HG03108 (cell line): ENCODE measurements at regions not wholly inside any gene's neighbourhood (a gene's known extent, or its start where the extent isn't known, plus 50 kb on each side); places are given as distances from the start of the nearest gene placed in this dataset.

ENCODE experiments used
- ATAC-seq: cut with Tn5 transposase; IDR thresholded peaks from one replicate; pipeline ENCODE4 v1.9.1; 2021; ENCODE audit warnings: moderate library complexity; ENCODE audit not compliant: unreplicated experiment

GRCh38 chr5:167593329-167594060, 698.0 kb upstream of the WWC1 start:
- no peak for ATAC-seq

- ATAC-seq = no peak
These were observed 697.4 kb upstream of the WWC1 start for GRCh38 chr5:167594061-167594435.

DNA sequence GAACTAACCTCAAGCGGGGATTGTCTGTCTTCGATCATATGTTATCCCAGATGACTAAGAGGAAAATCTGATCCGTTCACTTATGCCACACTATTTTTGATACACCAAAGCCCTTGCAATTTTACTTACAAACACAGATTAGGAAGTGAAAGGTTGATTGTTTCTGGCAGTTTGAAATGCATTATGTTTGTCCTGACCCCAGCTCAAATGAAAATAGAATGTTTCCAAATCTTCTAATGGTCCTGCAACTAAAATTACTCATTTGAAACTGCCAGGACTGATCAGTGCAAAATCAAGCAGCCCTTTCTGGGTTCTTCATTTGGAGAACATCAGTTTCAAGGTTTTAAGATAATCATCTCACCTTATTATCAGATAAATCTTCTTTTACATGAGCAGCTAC, 696.7 kb upstream of the WWC1 start:
- ATAC-seq = no peak

DNA sequence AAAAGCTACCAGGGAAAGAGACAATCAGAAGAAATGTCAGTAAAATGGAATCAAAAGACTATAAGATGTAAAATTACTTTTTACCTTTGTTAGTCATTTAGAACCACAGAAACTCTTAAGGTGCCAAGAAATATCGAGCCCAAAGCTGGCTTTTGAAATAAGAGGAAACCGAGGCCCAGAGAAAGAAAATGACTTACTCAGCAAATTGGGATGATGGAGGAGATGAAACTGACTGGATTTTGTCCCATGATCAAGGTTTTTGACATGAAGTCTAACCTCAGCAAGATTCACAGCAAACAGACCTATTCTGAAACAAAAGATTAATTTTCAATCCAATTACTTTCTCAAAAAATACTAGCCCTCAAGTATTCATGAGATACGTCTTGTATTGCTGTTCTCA, 696.2 kb upstream of the WWC1 start:
- no peak for ATAC-seq

GRCh38 chr5:167598166-167598565, 693.3 kb upstream of the WWC1 start:
- ATAC-seq = no peak

GRCh38 chr5:167602067-167602466, 689.4 kb upstream of the WWC1 start:
- ATAC-seq = no peak

GRCh38 chr5:167603135-167603534, 688.3 kb upstream of the WWC1 start:
- no peak for ATAC-seq

- no peak for ATAC-seq
These were observed 682.8 kb upstream of the WWC1 start for GRCh38 chr5:167608390-167609272.

DNA sequence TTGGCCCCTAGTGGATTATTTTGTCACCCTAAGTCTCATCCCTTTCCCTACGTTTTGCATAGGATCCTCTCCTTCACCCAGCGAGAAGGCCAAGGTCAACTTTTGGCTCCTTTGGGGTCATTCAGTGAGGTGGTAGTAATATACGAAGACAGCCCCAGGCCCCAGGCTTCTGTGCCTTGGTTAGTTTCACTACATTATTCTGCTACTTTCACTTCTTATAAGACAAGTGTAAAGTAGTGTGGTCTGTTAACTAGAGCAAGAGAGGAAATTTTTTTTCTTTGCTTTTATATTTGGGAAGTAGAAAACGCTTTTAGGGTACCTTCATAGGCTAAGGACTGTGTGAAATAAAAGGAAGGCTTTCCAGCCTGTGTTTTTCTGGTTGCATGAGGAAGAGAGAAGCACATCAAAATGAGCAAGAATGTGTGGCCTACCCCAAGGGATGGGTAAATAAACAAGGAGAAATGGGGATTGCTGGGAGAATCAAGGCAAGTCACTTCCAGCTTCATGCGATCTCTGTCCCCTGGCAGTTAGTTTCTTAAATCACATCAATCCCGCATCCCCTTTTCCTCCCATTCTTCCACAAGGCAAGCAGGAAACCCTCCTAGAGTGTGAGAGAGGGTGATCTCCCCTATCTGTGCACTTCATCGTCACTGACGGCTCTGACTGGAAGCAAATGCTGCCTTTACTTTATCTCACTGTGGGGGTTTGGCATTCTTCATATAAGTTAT, 677.0 kb upstream of the WWC1 start:
- no peak for ATAC-seq

DNA sequence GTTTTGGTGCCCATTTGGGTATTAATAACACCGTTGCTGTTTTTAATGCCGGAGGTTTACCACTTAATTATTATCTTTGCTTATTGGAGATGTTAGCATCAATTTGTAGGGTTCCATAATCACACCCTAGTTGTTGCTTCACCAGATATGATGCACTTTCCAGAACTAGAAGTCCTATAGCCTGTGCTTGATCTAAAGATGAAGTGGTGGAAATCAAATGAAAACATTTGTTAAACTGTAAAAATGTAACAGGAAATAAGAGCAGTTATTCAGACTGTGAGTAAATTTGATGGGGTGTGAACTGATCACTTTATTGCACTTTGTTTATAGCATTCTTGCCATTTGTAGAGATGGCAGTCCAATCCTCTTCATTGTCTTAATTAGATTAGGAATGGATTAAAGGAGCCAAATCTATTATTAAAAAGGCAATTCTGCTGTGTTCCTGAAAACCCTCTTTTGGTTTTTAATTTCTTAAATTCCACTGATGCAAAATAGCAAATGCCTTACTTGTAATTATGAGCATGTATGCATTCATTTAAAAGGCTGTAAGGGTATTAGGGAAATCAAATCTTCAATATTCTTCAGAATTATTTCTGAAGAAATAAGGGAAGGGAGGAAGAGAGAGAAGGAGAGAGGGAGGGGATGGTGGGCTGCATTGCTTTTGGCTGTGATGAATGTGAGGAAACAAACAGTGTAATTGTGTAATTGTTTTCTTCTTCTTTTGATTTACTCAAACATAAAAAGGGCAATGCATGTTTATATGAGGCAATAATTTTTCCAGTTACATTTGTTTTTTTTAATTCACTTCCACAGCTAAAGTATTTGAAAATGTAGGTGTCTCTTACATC, 675.2 kb upstream of the WWC1 start:
- no peak for ATAC-seq

- ATAC-seq = no peak
These were observed 668.1 kb upstream of the WWC1 start for GRCh38 chr5:167623354-167623753.

DNA sequence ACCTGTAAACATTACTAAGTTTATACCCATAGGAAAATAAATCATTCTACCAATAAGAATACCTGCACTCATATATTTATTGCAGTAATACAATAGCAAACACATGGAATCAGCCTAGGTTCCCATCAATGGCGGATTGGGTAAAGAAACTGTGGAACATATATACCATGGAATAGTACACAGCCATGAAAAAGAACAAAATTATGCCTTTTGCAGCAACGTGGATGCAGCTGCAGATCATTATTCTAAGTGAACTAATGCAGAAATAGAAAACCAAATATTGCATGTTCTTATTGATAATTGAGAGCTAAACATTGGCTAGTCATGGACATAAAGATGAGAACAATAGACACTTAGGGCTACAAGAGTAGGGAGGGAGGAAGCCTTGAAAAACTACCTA, 667.4 kb upstream of the WWC1 start:
- no peak for ATAC-seq

- no peak for ATAC-seq
These were observed 664.9 kb upstream of the WWC1 start for GRCh38 chr5:167626341-167627123.

- no peak for ATAC-seq
These were observed 661.8 kb upstream of the WWC1 start for GRCh38 chr5:167629634-167630033.

GRCh38 chr5:167631191-167631590, 660.3 kb upstream of the WWC1 start:
- ATAC-seq = no peak

DNA sequence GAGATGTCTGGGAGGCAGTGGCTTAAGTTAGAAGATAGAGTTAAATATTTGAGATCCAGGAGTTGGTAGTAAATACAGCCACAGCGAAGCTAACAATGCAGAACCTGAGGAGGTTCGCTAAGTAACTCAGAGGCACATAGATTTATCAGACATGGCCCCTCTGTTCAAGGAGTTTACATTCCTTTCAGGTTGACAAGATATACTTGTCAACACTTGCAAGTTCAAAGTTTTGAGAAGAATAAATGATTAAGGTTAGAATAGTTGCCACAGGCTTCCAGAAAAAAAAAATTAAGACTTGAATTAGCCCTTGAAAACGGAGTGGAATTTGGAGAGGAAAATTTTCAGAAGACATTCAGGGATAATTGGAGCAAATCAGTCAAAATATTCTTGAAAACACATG, 658.3 kb upstream of the WWC1 start:
- ATAC-seq = no peak

GRCh38 chr5:167633931-167634341, 657.5 kb upstream of the WWC1 start:
- ATAC-seq = no peak

- no peak for ATAC-seq
These were observed 657.0 kb upstream of the WWC1 start for GRCh38 chr5:167634432-167634831.

GRCh38 chr5:167638816-167639215, 652.6 kb upstream of the WWC1 start:
- no peak for ATAC-seq

GRCh38 chr5:167639273-167639672, 652.2 kb upstream of the WWC1 start:
- ATAC-seq = no peak
